IMR-90 (cell line): ENCODE measurements at regions not wholly inside any gene's neighbourhood (a gene's known extent, or its start where the extent isn't known, plus 50 kb on each side); places are given as distances from the start of the nearest gene placed in this dataset.

Experiments
- ATAC-seq: fragments of 200-7000 bp; cut with Tn5 transposase; 2 replicates; pipeline ENCODE4 v1.9.1; 2020; ENCODE audit warnings: low read depth, mild to moderate bottlenecking, moderate library complexity
- BruUV-seq: library from RNA; stranded (reverse); fragments of 400-500 nt; replicated peaks from 2 replicates; lab custom pipeline; 2021; lab: Mats Ljungman, UMichigan
- CTCF ChIA-PET: fragments of 300-600 bp; formaldehyde crosslinking; extraction: SDS; loops from one replicate; lab custom pipeline; 2021; ENCODE audit warnings: antibody characterized with exemption; lab: Yijun Ruan, JAX
- POLR2A ChIA-PET: fragments of 300-600 bp; sonication (Branson Sonifier 250); formaldehyde crosslinking; loops from one replicate; lab custom pipeline; 2022; ENCODE audit warnings: antibody characterized with exemption; ENCODE audit not compliant: unreplicated experiment; lab: Charles Lee
- DNase-seq: peaks from one replicate; pipeline ENCODE4 v3.0.0; 2013
- H2AFZ ChIP-seq: replicated peaks from 2 replicates; pipeline ENCODE3; 2013; ENCODE audit warnings: low read length, mild to moderate bottlenecking; ENCODE audit not compliant: poor library complexity
- H2AK5ac ChIP-seq: 2 replicates; pipeline ENCODE4 v1.6.1; 2013; ENCODE audit warnings: low read depth, low read length, inconsistent platforms
- H2AK9ac ChIP-seq: replicated peaks from 2 replicates; pipeline ENCODE3; 2013; ENCODE audit warnings: mild to moderate bottlenecking, low read depth, low read length, moderate library complexity; ENCODE audit not compliant: poor library complexity
- H2BK120ac ChIP-seq: 2 replicates; pipeline ENCODE4 v1.6.1; 2013; ENCODE audit warnings: low read depth, low read length, inconsistent platforms
- H2BK15ac ChIP-seq: 3 replicates; pipeline ENCODE4 v1.6.1; 2013; ENCODE audit warnings: low read depth, low read length, inconsistent platforms
- H2BK20ac ChIP-seq: 2 replicates; pipeline ENCODE4 v1.6.1; 2013; ENCODE audit warnings: low read depth, mild to moderate bottlenecking, inconsistent platforms, low read length, moderate library complexity
- H2BK5ac ChIP-seq: 2 replicates; pipeline ENCODE4 v1.6.1; 2013; ENCODE audit warnings: mild to moderate bottlenecking, low read depth, low read length, inconsistent platforms; ENCODE audit not compliant: poor library complexity, severe bottlenecking
- H3K14ac ChIP-seq: replicated peaks from 2 replicates; pipeline ENCODE4 v1.6.1; 2013; ENCODE audit warnings: low read depth, low read length, inconsistent platforms
- H3K18ac ChIP-seq: 2 replicates; pipeline ENCODE4 v1.6.1; 2013; ENCODE audit warnings: low read depth, low read length, control low read depth
- H3K23ac ChIP-seq: 2 replicates; pipeline ENCODE4 v1.6.1; 2013; ENCODE audit warnings: low read depth, low read length, inconsistent platforms
- H3K27ac ChIP-seq: 2 replicates; pipeline ENCODE4 v1.5.1; 2013; ENCODE audit warnings: mild to moderate bottlenecking, control low read depth, low read length; ENCODE audit not compliant: insufficient read depth
- H3K27me3 ChIP-seq: 2 replicates; pipeline ENCODE4 v1.6.1; 2013; ENCODE audit warnings: low read length; ENCODE audit not compliant: control insufficient read depth, insufficient read depth
- H3K36me3 ChIP-seq: 2 replicates; pipeline ENCODE4 v1.6.1; 2013; ENCODE audit warnings: low read length, mixed read lengths; ENCODE audit not compliant: control insufficient read depth, insufficient read depth
- H3K4ac ChIP-seq: 2 replicates; pipeline ENCODE4 v1.6.1; 2013; ENCODE audit warnings: low read depth, low read length, inconsistent platforms
- H3K4me1 ChIP-seq: 2 replicates; pipeline ENCODE4 v1.6.1; 2013; ENCODE audit warnings: low read length, mixed read lengths; ENCODE audit not compliant: control insufficient read depth, insufficient read depth
- H3K4me2 ChIP-seq: 2 replicates; pipeline ENCODE4 v1.6.1; 2013; ENCODE audit warnings: low read depth, mild to moderate bottlenecking, control low read depth, low read length, moderate library complexity
- H3K4me3 ChIP-seq: 2 replicates; pipeline ENCODE4 v1.5.1; 2013; ENCODE audit warnings: low read depth, mild to moderate bottlenecking, control low read depth, low read length, moderate library complexity; ENCODE audit not compliant: insufficient read depth
- H3K56ac ChIP-seq: 2 replicates; pipeline ENCODE4 v1.6.1; 2013; ENCODE audit warnings: low read length, inconsistent platforms; ENCODE audit not compliant: insufficient read depth; ENCODE audit errors: extremely low read depth
- H3K79me1 ChIP-seq, 2 experiments: 2 replicates each; pipeline ENCODE4 v1.6.1; 2013; ENCODE audit warnings: low read length in 2 of 2, inconsistent platforms in 1 of 2, low read depth in 1 of 2
- H3K9ac ChIP-seq: 2 replicates; pipeline ENCODE4 v1.6.1; 2013; ENCODE audit warnings: low read depth, low read length, control low read depth
- H3K9me1 ChIP-seq: 2 replicates; pipeline ENCODE4 v1.6.1; 2013; ENCODE audit warnings: low read length, inconsistent platforms; ENCODE audit not compliant: insufficient read depth
- H3K9me3 ChIP-seq: 2 replicates; pipeline ENCODE4 v1.6.1; 2013; ENCODE audit warnings: low read length; ENCODE audit not compliant: control insufficient read depth, insufficient read depth
- H4K20me1 ChIP-seq: 2 replicates; pipeline ENCODE4 v1.6.1; 2013; ENCODE audit warnings: low read length, inconsistent platforms; ENCODE audit not compliant: insufficient read depth
- H4K5ac ChIP-seq: 2 replicates; pipeline ENCODE4 v1.6.1; 2013; ENCODE audit warnings: mild to moderate bottlenecking, low read depth, low read length, control low read depth
- H4K8ac ChIP-seq, 2 experiments: 2 replicates each; pipeline ENCODE4 v1.6.1; 2013; ENCODE audit warnings: low read depth in 2 of 2, low read length in 2 of 2, control low read depth in 1 of 2, inconsistent platforms in 1 of 2
- H4K91ac ChIP-seq: 2 replicates; pipeline ENCODE4 v1.6.1; 2013; ENCODE audit warnings: low read depth, low read length, inconsistent platforms; ENCODE audit not compliant: insufficient read depth
- CHD1 ChIP-seq: IDR thresholded peaks from 2 replicates; pipeline ENCODE4 v1.6.1; 2012; ENCODE audit warnings: low read depth, low read length, improper control_type of control experiment
- RCOR1 ChIP-seq: IDR thresholded peaks from 2 replicates; pipeline ENCODE4 v1.6.1; 2012; ENCODE audit warnings: mild to moderate bottlenecking, low read length, improper control_type of control experiment; ENCODE audit not compliant: insufficient replicate concordance
- USF2 ChIP-seq: fragments of 150-350 bp; IDR thresholded peaks from 2 replicates; pipeline ENCODE4 v1.6.1; 2017; ENCODE audit warnings: mild to moderate bottlenecking, antibody characterized with exemption, low read length, low read depth
- WGBS, 2 experiments: methylation state at CpG; one replicate each; pipeline versions ENCODE4 v1.1.5 to v1.1.7; 2013; ENCODE audit warnings: missing lambda C conversion rate in 2 of 2; ENCODE audit not compliant: insufficient read length in 1 of 2; ENCODE audit errors: extremely low coverage in 2 of 2; 5-methylcytosine and 5-hydroxymethylcytosine counted together
- dilution Hi-C: fragments of 300-500 bp; cut with HindIII; formaldehyde crosslinking; loops from one replicate; pipeline ENCODE4 v1.14.3; 2018; ENCODE audit warnings: low sequenced_read_pairs; ENCODE audit not compliant: unreplicated experiment
- in situ Hi-C: fragments of 300-500 bp; cut with MboI; formaldehyde crosslinking; loops from 3 replicates; pipeline ENCODE4 v1.14.3; 2019; ENCODE audit warnings: low sequenced_read_pairs, inconsistent platforms, mixed read lengths
- intact Hi-C: fragments of 100-400 bp; cut with micrococcal nuclease; formaldehyde crosslinking; loops from 2 replicates; pipeline ENCODE4 v1.10.0; 2022

- CTCF ChIA-PET = no interaction called here
- peak overlapping the region; percentile 89; the same call in 1 of the 2 replicates for H2AK5ac ChIP-seq
- H4K5ac ChIP-seq = peak overlapping the region; percentile 34
- H3K4me3 ChIP-seq = no peak overlapping the region
- no peaks in the 10 kb centered on the region for H4K20me1 ChIP-seq
- POLR2A ChIA-PET = no interaction called here
- H3K9ac ChIP-seq = no peak overlapping the region
- H3K9me3 ChIP-seq = no peaks in the 10 kb centered on the region
- H2AK9ac ChIP-seq = no peak overlapping the region
- in situ Hi-C loops (loop anchor here (10.0 kb wide), 3 partner anchors 67 to 167 kb away; no protein-coding TSS in a partner anchor), dilution Hi-C loops (no loop called here), intact Hi-C loops (no loop called here)
- H2BK120ac ChIP-seq = peak overlapping the region; percentile 82
- H3K9me1 ChIP-seq = peaks cover 40% of the 10 kb centered on the region
- H2BK5ac ChIP-seq = no peak overlapping the region
- no peak overlapping the region for H3K27ac ChIP-seq
- H3K4ac ChIP-seq = peak overlapping the region; percentile 88
- peak; percentile 32 for DNase-seq
- peaks cover 0 to 32% of the 10 kb centered on the region in 2 experiments; a peak in 3 of 4 replicates for H3K79me1 ChIP-seq
- peak overlapping the region; percentile 24; the same call in 1 of the 2 replicates for H3K14ac ChIP-seq
- H3K23ac ChIP-seq = no peak overlapping the region
- H2BK20ac ChIP-seq = peak overlapping the region; percentile 73
- peak overlapping the region; percentile 46; the same call in 1 of the 2 replicates for H3K18ac ChIP-seq
- no peak overlapping the region for H2AFZ ChIP-seq
- no peak for TF ChIP-seq RCOR1
- no peak for TF ChIP-seq CHD1
- TF ChIP-seq USF2 = no peak
- H3K4me1 ChIP-seq = peaks cover 18% of the 10 kb centered on the region
- no peak overlapping the region for H3K56ac ChIP-seq
- peak overlapping the region; percentile 86 for H4K91ac ChIP-seq
- peak overlapping the region in 1 of 2 experiments; percentile 54; a peak in 1 of 4 replicates for H4K8ac ChIP-seq
- no peaks in the 10 kb centered on the region for H3K27me3 ChIP-seq
- no peaks in the 10 kb centered on the region for H3K36me3 ChIP-seq
- ATAC-seq = no peak
- no TSS peak for BruUV-seq
- WGBS, 2 experiments = no CpG with 5 or more reads among the region's 12 CpGs
- H3K4me2 ChIP-seq = no peak overlapping the region
- H2BK15ac ChIP-seq = peak overlapping the region; percentile 69; the same call in 2 of the 3 replicates
Measured at GRCh38 chr16:86227801-86228200, 282.5 kb upstream of the FOXF1 start.
